ENCODE measurements at regions not wholly inside any gene's neighbourhood (a gene's known extent, or its start where the extent isn't known, plus 50 kb on each side); places are given as distances from the start of the nearest gene placed in this dataset.
"Not testable (repeated sequence)": the region's sequence is repeated elsewhere in the genome, so short reads cannot be mapped to it uniquely, and the experiment has no call there.

DNA sequence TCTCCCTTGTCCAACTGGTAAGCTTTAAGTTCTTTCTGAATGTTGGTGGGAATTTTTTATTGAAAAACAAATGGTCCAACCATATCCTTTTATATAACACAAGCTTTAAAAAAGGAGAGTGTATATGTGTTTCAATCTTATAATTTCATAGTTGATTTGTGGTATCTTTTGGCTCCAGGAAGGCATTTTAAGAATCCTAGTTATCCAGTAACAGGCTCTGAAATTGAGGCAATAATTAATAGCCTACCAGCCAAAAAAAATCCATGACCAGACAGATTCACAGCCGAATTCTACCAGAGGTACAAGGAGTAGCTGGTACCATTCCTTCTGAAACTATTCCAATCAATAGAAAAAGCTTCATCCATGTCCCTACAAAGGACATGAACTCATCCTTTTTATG is 141.6 kb downstream of the FZD1 start:
- not testable (repeated sequence) for DNase-seq (ENCODE audit: low read depth)

DNA sequence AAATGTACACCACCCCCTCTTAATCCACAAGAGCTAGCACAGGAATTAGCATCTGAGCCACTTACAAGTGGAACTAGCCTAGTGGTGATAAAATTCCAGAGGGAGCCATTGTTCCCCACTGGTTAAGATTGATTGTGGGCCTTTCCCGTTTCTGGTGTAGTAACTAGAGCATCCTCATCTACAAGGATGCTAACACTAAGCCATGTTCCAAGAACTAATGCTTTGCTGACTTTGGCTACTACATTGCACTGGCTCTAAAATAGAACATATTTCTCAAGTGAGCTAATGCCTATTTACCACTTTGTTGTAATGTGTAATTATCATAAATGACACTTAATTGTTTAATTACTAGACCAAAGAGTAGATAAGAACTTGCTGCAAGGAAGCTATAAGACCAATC is 143.7 kb downstream of the FZD1 start:
- DNase-seq (ENCODE audit: low read depth) = no peak

DNA sequence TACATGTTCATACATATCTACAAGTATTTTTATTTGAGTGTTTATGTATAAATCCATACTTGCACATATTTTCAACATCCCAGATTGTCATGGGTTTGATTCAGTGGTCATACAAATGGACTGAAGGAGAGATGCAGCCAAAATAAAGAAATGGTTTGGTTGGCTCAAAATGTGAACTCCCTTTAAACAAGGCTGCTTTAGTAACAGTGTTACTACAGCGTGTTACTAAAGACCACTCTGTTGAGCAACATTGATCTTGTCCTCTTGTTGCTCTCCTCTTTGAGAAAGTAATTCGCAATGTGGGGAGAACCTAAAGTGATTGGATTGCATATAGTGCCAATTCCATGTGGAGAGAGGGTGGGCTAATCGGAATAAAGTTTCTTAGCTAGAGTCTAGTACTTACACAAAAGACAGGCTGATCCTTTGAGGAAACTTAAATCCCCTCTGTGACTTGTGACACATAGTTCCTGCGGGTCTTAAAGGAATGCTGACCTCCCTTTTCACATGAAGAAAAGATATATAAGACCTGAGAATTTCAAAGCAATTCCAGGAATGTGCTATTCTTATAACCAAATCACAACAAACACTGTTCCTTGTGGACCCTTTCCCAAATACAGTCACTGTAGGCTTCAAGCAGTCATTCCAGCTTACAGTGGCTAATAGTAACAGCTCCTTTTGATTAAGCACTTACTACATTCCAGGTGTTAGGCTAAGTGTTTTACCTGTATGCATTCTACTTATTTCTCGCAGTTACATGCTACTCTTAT is 144.3 kb downstream of the FZD1 start:
- no peak for DNase-seq (ENCODE audit: low read depth)

DNA sequence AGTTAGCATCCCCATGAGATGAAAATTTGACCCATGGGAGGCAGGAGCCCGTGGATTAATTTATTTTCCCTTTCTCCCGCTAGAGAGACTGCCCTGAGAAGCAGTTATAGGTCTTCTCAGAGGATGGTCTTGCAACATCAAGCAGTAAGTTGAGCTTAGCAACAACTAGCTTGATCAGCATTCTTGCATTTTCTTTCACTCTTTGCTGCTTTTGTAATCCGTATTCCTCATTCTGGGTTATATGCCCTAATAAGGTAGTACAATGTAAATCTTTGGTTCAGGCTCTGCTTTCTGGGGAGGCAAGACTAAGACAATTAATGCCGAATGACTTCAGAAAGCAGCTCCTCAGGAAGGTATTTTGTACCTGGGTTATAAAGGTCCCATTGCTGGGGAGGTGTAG is 146.8 kb downstream of the FZD1 start:
- no peak for DNase-seq (ENCODE audit: low read depth)

DNA sequence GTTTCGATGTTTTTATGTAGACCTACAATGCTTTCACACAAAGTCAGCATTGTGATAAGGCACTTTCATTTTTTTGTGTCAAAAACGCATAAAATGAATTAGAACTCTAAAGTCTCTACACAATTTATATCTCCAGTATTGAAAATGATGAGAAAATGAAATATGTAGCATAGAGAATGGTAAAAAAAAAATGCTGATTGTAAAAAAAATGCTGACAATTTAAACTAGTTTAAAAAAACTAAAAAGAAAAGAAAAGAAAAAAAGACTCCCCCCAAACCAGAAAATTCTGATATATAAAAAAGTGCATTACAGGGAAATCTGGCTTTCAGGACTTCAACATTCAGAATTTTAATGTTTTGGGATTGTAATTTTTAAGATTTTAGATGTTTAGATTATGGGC is 148.1 kb downstream of the FZD1 start:
- DNase-seq (ENCODE audit: low read depth) = no peak

DNA sequence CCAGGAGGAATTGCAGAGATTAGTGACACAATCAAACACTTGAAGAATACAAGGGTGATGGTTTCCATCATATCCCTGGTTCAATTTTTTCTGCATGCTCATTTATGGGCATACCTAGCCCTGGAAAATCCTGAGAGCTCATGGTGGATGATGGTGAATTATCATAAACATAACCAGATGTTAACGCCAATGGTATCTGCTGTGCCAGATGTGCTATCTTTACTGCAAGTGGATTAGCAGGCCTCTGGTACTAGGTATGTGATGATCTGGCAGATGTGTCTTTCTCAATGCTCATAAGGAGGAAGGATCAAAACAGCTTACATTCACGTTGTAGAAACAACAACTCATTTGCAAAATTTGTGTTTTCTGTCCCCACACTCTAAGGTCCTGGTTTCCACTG is 150.5 kb downstream of the FZD1 start:
- no peak for DNase-seq (ENCODE audit: low read depth)

DNA sequence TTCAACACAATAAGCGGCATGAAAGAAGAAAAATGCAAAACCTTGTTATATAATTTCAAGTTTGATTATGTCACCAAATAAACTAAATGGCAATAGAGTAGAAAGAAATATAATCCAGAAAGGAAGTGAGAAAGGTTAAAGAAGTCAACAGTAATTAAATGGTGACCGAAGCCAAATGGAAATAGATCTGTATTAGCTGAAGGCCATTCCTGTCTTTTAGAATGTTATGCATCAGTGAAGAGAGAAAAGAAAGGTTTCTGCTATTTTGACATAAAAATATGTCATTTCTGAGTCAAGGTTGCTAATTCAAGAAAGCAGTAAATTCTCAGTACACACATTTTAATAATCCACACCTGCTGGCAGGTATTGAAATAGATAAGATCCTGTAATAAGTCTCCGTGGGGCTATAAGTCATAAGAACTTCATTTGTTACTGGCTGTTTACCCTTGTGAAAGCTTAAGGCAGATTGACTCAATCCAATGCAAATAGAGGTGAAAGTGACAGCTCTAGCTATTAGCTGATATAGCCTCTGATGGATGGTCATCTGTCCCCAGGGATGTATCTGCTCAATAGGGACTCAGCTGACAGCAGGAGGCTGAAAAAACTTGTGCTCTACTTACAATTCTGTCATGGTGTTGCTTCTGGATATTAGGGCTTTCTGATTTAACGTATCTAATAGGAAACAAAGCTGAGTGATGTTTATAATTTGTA is 152.1 kb downstream of the FZD1 start:
- DNase-seq (ENCODE audit: low read depth) = no peak

GRCh38 chr7:91420606-91421005 is 156.4 kb downstream of the FZD1 start:
- no peak for DNase-seq (ENCODE audit: low read depth)

DNA sequence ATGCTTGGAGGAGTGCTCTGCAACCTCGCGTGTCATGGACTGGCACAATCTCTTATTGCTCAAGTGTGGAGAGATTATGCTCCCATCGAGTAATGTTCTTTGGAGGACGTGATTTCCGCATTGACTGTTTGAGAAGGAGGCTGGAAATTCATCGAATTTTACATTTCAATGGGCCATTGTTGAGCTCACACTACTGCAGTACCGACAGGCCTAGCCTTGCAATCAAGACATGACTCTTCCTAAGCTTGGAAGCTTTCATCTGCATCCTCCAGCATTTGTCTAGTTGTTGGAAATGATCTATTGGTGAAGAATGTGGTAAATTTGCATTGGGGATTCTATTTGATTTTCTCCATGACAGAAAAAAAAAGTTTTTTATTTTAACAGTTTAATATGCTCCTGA is 156.8 kb downstream of the FZD1 start:
- no peak for DNase-seq (ENCODE audit: low read depth)

DNA sequence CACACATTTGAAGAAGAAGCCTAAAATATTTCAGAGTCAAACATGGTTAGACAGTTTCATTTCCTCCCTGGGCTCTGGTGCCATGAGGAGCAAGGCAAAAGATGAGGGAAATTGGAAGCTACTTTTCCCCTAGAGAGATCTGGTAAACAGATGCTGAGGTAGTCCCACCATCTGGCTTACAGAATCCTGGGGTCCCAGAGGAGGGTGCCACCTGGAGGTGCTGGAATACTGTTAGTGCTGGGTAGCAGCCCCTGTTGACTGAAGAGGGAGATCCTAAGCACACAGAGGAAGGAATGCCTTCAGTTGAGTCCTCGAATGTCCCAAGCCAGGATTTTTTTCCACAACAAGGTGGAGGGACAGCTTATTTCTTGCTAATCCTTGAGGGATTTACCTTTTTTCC is 160.1 kb downstream of the FZD1 start:
- no peak for DNase-seq (ENCODE audit: low read depth)

GRCh38 chr7:91425149-91425548 is 160.9 kb downstream of the FZD1 start:
- DNase-seq (ENCODE audit: low read depth) = no peak

- no peak for DNase-seq (ENCODE audit: low read depth)
Measured at GRCh38 chr7:91427051-91427450, 162.8 kb downstream of the FZD1 start.

- DNase-seq (ENCODE audit: low read depth) = no peak
Measured at GRCh38 chr7:91431601-91432000, 167.4 kb downstream of the FZD1 start.

DNA sequence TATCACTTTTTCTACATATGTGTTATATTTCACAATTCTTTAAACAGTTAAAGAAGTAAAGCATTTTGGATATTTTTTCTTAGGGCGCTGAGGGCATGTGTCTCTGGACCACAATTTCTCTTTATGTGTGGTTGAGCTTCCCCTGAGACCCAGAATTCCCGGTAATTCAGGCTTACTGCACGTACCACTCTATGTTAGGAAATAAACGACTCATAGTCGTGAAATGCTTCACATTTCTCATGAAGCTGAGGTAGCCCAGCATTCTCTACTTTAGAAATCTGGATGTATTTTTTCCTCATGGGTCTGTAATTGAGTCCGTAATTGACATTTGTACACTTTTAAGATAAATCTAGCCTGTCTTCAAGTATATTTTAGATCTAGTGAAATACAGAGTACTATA is 170.6 kb downstream of the FZD1 start:
- no peak for DNase-seq (ENCODE audit: low read depth)

DNA sequence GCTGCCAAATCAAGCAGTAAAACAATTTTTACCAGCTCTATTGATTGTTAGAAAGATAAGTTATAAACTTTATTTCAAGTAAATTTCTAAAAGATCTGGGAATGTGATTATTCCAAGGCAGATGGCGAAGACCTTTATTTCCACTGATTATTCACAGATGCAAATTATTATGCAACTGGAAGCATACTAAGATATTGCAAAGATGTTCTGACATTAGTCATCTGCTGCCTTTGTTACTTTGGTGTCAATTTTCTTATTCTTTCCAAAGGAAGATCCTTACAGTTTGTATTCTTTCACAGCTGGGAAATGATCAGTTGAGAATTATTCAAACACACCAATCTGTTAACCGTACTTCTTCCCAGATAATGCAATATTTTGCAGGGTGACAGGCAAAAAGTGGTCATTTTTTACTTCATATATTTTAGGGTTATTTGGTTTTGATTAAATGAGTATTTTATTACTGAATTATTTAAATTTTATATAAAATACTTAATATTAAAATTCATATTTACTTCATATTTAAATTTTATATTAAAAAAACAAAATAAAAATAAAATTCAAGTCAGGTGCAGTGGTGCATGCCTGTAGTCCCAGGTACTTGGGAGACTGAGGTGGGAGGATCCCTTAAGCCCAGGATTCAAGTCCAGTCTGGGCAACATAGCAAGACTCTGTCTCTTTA is 171.3 kb downstream of the FZD1 start:
- no peak for DNase-seq (ENCODE audit: low read depth)

DNA sequence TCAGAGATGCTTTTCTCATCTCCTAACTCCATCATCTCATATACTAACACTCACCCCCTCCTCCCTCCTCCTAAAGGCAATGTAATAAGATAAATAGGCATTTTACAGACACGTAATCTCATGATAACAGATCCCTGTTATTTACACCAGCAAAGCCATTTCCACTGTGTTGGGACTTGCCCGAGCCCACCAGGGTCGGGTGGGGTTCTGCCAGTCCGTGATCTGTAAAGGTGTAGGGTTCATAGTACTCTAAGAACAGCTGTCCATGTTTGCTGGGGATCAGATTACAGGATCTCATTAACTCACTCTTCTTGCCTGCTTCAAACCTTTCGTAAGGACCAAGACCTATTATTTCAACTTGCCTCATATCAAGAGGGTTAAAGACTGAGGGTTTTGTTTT is 172.4 kb downstream of the FZD1 start:
- no peak for DNase-seq (ENCODE audit: low read depth)

DNA sequence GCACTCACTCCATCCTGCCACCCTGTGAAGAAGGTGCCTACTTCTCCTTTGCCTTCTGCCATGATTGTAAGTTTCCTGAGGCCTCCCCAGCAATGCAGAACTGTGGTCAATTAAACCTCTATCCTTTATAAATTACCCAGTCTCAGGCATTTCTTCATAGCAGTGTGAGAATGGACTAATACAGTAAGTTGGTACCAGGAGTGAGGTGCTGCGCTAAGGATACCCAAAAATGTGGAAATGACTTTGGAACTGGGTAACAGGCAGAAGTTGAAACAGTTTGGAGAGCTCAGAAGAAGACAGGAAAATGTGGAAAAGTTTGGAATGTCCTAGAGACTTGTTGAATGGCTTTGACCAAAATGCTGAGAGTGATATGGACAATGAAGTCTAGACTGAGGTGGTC is 176.0 kb downstream of the FZD1 start:
- not testable (repeated sequence) for DNase-seq (ENCODE audit: low read depth)

GRCh38 chr7:91443862-91444261 is 179.6 kb downstream of the FZD1 start:
- no peak for DNase-seq (ENCODE audit: low read depth)

DNA sequence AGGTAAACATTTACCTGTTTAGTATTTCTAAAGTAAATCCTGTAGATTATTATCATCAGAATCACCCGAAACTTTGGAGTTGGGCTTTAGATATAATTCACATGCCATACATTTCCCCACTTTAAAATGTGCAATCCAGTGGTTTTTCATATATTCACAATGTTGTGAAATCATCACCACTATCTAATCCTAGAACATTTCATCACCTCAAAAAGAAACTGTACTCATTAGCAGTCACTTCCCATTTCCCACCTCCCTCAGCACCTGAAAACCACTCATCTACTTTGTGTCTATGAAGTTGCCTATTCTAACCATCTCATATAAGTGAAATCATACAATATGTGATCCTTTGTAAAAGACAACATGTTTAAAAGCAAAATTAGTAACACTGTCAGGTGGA is 182.6 kb downstream of the FZD1 start:
- DNase-seq (ENCODE audit: low read depth) = no peak

GRCh38 chr7:91455411-91455810 is 191.2 kb downstream of the FZD1 start:
- DNase-seq (ENCODE audit: low read depth) = no peak

GRCh38 chr7:91457208-91457607 is 193.0 kb downstream of the FZD1 start:
- DNase-seq (ENCODE audit: low read depth) = no peak

DNA sequence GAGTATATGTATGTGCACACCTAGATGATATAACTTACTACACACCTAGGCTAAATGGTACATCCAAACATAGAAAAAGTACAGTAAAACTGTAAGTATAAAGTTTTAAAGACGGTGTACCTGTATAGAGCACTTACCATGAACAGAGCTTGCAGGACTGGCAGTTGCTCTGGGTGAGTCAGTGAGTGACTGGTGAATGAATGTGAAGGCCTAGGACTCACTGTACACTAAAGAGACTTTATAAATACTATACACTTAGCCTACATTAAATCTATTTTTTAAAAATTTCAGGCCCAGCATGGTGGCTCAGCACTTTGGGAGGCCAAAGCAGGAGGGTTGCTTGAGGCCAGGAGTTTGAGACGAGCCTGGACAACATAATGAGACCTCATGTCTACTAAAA is 195.3 kb downstream of the FZD1 start:
- DNase-seq (ENCODE audit: low read depth) = no peak

- no peak for DNase-seq (ENCODE audit: low read depth)
Measured at GRCh38 chr7:91462316-91462715, 198.1 kb downstream of the FZD1 start.

Data from fibroblast of the conjunctiva (primary cell).